ENCODE measurements at regions not wholly inside any gene's neighbourhood (a gene's known extent, or its start where the extent isn't known, plus 50 kb on each side); places are given as distances from the start of the nearest gene placed in this dataset.

DNA sequence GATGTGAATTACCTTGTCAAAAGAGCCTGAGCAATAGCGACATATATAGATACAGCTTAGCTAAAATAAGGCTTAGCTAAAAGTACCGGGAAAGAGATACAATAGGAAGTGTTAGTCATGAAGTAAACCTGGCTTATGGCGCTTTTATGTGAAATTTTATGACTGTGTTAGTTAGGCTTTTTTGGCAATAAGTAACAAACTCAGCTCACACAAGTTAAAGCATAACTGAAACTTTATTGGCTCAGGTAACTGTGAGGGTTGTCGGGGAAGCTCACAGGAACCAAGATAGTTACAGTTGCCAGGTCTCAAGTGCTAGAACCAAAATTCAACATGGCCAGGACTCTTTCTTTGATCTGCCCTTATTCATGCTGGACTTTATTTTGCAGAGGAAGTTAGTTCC lies 925.0 kb upstream of the GYPC start:
- no peak for TF ChIP-seq EZH2 (IDR thresholded peaks at IDR 0.05; ENCODE audit: low read depth, unreplicated experiment)
- TF ChIP-seq CREB1 (CRISPR knock-in tag; IDR thresholded peaks at IDR 0.05; ENCODE audit: low read depth) = no peak
- no peak for TF ChIP-seq POLR2AphosphoS5 (IDR thresholded peaks at IDR 0.05; ENCODE audit: low read depth)
- TF ChIP-seq, protein P1, sequence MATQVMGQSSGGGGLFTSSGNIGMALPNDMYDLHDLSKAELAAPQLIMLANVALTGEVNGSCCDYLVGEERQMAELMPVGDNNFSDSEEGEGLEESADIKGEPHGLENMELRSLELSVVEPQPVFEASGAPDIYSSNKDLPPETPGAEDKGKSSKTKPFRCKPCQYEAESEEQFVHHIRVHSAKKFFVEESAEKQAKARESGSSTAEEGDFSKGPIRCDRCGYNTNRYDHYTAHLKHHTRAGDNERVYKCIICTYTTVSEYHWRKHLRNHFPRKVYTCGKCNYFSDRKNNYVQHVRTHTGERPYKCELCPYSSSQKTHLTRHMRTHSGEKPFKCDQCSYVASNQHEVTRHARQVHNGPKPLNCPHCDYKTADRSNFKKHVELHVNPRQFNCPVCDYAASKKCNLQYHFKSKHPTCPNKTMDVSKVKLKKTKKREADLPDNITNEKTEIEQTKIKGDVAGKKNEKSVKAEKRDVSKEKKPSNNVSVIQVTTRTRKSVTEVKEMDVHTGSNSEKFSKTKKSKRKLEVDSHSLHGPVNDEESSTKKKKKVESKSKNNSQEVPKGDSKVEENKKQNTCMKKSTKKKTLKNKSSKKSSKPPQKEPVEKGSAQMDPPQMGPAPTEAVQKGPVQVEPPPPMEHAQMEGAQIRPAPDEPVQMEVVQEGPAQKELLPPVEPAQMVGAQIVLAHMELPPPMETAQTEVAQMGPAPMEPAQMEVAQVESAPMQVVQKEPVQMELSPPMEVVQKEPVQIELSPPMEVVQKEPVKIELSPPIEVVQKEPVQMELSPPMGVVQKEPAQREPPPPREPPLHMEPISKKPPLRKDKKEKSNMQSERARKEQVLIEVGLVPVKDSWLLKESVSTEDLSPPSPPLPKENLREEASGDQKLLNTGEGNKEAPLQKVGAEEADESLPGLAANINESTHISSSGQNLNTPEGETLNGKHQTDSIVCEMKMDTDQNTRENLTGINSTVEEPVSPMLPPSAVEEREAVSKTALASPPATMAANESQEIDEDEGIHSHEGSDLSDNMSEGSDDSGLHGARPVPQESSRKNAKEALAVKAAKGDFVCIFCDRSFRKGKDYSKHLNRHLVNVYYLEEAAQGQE (IDR thresholded peaks at IDR 0.05; ENCODE audit: unreplicated experiment) = no peak
- TF ChIP-seq, protein P2, sequence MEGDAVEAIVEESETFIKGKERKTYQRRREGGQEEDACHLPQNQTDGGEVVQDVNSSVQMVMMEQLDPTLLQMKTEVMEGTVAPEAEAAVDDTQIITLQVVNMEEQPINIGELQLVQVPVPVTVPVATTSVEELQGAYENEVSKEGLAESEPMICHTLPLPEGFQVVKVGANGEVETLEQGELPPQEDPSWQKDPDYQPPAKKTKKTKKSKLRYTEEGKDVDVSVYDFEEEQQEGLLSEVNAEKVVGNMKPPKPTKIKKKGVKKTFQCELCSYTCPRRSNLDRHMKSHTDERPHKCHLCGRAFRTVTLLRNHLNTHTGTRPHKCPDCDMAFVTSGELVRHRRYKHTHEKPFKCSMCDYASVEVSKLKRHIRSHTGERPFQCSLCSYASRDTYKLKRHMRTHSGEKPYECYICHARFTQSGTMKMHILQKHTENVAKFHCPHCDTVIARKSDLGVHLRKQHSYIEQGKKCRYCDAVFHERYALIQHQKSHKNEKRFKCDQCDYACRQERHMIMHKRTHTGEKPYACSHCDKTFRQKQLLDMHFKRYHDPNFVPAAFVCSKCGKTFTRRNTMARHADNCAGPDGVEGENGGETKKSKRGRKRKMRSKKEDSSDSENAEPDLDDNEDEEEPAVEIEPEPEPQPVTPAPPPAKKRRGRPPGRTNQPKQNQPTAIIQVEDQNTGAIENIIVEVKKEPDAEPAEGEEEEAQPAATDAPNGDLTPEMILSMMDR (conservative IDR thresholded peaks at IDR 0.05; ENCODE audit: low read depth in 2 of 2) = no peak
- TF ChIP-seq JUNB (IDR thresholded peaks at IDR 0.05; ENCODE audit: unreplicated experiment) = no peak
